Epithelial cell of prostate (primary cell): ENCODE measurements at regions not wholly inside any gene's neighbourhood (a gene's known extent, or its start where the extent isn't known, plus 50 kb on each side); places are given as distances from the start of the nearest gene placed in this dataset.

ENCODE experiments used
- DNase-seq: peaks from one replicate; pipeline ENCODE4 v3.0.0-alpha.2; 2011; ENCODE audit warnings: low read depth, low spot score
- H3K27ac ChIP-seq: fragments of 450-650 bp; 2 replicates; pipeline ENCODE4 v1.5.1; 2017; ENCODE audit warnings: mild to moderate bottlenecking

GRCh38 chr9:78828521-78828920 lies 531.6 kb downstream of the PSAT1 start:
- no peak for DNase-seq
- H3K27ac ChIP-seq, result no peak overlapping the region

DNA sequence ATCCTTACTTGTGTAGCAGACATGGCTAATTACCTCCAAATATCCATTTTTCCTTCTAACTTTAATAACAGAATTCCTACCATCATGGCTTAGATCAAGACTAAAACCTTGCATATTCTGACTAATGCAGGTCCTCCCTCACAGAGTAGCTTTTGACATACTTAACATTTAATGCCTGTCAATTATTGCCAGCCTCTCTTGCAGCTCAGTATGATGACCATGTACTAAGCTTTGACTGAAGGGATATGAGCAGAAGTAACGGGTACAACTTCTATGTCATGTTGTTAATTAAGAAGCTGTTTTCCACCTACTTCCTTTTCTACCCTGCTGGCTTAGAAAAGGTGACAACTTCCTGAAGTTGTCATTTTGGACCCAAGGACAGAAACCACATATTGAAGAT lies 533.4 kb downstream of the PSAT1 start:
- no peak overlapping the region for H3K27ac ChIP-seq
- DNase-seq, result no peak

GRCh38 chr9:78831726-78832125 lies 534.8 kb downstream of the PSAT1 start:
- no peak for DNase-seq

DNA sequence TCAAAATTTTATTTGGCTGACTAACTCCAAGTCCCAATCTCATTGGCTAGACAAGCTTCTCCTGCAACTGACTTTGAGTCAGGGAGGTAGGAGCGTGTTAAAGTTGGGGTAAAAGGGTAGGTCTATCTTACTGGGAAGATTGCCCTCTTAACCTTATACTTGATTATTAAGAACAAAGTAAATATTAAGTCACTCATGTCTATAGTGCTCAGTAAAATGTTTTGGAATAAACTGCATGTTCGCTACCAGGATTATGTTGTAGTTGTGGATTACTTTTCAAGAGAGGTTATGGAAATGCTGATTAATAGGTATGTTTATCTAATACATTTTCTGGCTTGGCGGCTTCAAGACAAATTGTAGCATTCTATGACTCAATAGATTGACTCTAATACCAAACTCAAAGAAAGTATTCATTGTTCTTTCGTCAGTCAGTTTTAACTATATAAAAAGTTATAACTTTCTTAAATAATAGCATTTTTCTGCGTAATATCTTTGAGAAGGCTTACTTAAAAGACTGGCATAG lies 539.1 kb downstream of the PSAT1 start:
- no peak for DNase-seq
- H3K27ac ChIP-seq, result no peak overlapping the region

More at GRCh38 chr9:78831726-78832125, 534.8 kb downstream of the PSAT1 start:
- no peak overlapping the region for H3K27ac ChIP-seq

DNA sequence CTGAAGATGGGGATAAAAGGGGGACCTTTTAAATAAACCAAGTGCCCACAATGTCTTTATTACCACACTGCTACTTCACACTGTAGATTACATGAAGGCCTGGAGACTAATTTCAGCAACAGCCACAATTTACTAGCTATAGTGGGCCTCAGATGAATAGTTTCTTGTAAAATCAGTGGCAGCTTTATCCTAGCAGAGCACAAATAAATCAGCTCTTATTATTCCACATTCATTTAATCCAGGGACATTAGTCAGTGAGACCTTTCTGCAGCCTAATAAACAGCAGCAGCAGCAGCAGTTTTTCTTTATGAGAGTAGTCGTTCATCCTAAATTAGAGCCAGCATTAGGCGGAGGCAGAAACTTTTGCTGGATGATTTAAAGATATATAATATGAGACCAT lies 542.3 kb downstream of the PSAT1 start:
- no peak for DNase-seq
- H3K27ac ChIP-seq, result no peak overlapping the region

DNA sequence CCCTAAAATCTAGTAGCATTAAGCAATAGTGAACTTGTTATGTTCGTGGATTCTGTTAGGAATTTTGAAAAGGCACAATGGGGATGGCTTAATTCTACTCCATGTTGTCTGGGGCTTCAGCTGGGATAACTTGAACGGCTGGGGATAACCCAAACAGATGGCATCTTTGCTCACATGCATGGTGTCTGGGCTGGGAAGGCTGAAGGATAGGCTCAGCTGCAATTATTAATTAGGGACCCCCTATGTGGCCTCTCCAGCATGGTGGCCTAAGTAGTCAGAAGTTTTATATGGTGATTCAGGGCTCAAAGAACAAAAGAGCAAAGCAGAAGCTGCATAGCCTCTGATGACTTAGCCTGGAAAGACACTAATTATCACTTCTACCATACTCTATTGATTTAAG lies 551.1 kb downstream of the PSAT1 start:
- H3K27ac ChIP-seq, result no peak overlapping the region

DNA sequence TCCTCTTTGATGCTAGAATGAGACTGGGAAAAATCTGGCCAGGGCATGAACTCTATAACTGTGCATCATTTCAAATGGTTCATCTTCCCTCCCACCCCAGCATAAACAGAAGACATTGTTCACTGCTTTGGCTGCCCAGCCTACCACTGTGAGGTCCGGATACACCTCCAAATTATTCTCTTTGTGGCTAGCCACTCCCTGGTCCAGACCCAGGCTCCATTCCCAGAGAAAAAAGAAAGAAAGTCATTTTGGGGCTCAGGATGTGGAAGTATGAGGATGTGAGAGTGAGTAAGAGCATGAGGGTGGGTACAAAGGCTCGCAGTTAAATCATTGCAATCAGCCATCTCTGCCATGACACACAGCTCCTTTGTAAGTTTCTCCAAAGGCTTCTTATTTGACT lies 559.2 kb downstream of the PSAT1 start:
- DNase-seq, result no peak
- H3K27ac ChIP-seq, result no peak overlapping the region

More for the DNA sequence above, 551.1 kb downstream of the PSAT1 start:
- DNase-seq, result no peak

- no peak for DNase-seq
- no peak overlapping the region for H3K27ac ChIP-seq
These were observed 559.9 kb downstream of the PSAT1 start for GRCh38 chr9:78856781-78857180.

DNA sequence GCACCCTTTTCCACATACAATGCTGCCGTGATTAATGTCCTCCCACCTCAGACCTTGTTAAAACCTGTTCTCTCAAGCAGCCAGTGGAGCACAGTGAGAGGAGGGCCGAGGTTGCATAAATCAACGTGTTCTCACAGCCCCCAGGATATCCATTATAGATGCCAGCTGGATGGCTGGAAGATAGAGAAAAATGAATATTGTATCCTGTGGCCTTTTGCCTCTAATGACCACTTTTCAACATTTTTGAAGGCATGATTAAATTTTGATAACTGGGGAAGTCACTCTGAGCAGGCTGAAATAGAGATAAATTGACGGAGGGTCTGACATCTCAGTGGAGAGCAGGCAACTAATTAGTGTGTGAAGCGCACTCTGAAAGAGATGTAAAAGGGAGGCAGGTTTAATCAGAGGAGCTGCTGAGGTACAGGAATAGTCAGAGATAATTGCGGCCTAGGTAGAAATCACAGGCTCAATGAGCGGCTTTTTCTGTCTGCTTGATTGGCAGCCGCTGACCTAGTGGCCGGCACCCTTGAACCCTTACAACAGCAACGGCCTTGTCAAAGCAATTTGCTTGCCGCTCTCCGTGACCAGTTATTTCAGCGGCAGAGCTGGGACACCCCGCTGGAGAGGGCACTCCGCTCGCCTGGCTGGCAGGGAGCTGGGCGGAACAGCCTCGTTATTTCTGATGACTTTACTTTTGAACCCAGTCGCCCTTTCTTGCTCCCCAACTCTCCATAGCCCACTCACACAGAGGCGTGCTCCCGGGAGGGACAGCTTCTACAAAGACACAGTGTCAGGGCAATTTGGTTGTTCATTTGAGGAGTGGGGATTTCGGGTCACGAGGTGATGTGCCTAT lies 560.7 kb downstream of the PSAT1 start:
- H3K27ac ChIP-seq, result no peak overlapping the region

GRCh38 chr9:78858266-78858665 lies 561.3 kb downstream of the PSAT1 start:
- no peak for DNase-seq
- no peak overlapping the region for H3K27ac ChIP-seq

More for the DNA sequence above, 560.7 kb downstream of the PSAT1 start:
- peak; percentile 20 for DNase-seq

DNA sequence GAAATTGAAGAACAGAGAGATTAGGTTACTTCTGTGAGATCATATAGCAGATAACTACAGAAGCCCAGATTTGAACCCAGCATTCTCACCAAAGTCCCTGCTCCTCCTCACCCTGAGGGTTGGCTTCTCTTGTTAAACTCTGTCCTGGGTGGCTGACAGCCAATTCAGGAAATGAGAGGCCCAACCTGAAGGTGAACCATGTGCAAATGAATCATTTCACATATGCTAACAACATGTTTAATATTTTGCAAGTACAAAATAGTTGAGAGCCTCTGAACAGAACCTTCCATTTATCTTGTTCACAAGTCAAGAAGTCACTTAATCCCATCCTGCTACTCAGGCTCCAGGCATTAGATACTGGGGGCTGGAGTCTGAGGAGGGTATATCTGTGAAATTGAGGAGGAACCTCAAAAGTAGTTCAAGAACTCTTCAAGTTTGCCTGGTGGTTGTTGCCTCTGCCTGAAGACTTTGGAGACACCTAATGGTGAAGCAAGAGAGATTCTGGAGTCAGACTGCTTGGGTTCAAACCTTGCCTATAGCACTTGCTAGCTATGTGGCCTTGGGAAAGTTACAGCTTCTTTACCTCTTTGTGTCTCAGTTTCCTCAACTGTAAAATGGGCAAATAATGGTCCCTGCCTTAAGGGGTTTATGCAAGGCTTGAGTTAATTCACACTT lies 564.0 kb downstream of the PSAT1 start:
- peak; percentile 48 for DNase-seq
- peak overlapping the region; percentile 30 for H3K27ac ChIP-seq

DNA sequence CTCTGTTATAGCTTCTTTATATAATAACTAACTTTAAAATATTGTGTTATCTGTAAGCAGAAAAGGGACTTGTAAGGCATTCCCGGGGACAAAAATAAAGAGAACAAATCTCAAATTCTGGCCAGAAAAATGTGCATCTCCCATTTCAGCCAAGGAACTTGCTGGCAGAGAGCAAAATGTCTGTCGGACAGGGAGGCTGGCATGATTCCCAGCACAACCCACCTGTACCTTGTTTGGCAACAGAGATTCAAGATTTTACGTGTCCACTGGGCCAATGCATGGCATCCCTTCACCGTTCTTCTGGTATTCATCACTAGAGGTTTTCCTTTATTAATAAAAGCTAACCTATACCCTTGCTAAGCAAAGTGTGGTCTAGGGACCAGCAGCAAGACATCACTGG lies 566.6 kb downstream of the PSAT1 start:
- no peak overlapping the region for H3K27ac ChIP-seq
- no peak for DNase-seq

DNA sequence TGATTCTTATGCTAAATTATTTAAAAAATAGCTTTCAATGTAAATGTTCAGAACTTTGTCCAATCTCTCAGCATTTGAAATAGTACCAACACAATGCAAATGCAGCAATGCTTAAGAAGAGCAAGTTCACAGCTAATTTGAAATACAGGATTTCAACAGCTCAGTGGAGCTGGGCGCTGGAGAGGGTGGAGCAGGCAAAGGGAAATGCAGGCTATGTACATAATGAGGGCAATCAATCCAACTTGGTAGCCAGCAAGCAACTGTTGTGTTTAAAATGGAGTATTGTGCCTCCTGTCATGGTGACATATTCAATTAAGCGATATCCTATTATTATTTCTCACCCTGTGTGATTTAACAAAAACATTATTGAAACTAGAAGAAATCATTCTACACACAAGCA lies 568.8 kb downstream of the PSAT1 start:
- no peak for DNase-seq
- no peak overlapping the region for H3K27ac ChIP-seq

GRCh38 chr9:78866207-78867132 lies 569.5 kb downstream of the PSAT1 start:
- H3K27ac ChIP-seq, result no peak overlapping the region
- DNase-seq, result peak; percentile 16

GRCh38 chr9:78871086-78871451 lies 574.1 kb downstream of the PSAT1 start:
- H3K27ac ChIP-seq, result peak overlapping the region; percentile 49

GRCh38 chr9:78871452-78872331 lies 574.8 kb downstream of the PSAT1 start:
- DNase-seq, result peak; percentile 20

More at GRCh38 chr9:78871086-78871451, 574.1 kb downstream of the PSAT1 start:
- no peak for DNase-seq

DNA sequence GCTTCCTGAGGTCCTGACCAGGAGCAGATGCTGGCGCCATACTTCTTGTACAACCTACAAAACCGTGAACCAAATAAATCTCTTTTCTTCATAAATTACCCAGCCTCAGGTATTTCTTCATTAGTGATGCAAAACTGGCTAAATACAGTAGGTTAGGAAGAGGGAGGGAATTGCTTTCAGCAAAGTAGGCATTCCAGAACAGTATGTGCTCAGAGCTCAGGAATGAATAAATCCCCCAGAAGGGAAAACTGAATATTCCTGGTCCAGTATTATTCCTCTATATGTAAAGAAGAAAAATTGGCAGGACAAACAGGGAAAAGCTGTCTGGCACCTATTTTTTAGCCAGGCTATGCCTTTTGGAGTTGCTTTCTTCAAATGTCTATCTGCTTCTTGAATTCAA lies 577.1 kb downstream of the PSAT1 start:
- no peak for DNase-seq
- H3K27ac ChIP-seq, result no peak overlapping the region

More at GRCh38 chr9:78871452-78872331, 574.8 kb downstream of the PSAT1 start:
- peak overlapping the region; percentile 49 for H3K27ac ChIP-seq

DNA sequence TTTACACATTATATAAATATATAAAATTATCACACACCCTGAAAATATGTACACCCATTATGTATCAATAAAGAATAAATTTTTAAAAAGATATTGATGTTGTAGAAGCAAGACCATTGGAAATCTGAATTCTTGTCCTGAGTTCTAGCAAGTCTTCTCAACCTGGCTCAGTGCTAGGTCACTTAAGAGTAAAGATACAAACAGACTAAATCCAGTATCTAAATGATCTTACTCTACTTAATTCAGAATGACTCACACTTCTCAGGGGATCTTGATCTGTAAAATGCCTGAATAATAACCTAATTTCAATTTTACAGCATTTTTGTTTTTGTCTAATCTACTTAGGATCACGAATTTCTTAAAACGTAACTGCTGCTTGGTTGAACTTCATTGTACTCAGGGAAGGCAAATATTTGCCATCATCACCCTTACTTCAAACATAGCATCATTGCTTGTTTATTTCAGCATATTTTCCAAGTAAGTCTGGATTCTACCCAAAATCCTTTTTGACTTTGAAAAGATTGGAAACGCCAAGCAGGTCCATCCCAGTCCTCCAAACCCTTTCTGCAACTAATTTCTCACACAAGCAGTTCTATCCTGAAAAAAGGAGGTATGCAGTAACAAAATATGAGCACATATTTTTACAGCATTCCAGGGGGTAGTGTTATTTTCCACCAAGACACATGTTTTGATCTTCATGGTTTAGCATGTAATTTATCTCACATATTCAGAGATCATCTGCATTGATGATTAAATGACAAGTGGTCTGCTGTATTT lies 582.6 kb downstream of the PSAT1 start:
- no peak overlapping the region for H3K27ac ChIP-seq
- no peak for DNase-seq

GRCh38 chr9:78881295-78881694 lies 584.4 kb downstream of the PSAT1 start:
- H3K27ac ChIP-seq, result no peak overlapping the region
- DNase-seq, result no peak
